ENCODE measurements at regions not wholly inside any gene's neighbourhood (a gene's known extent, or its start where the extent isn't known, plus 50 kb on each side); places are given as distances from the start of the nearest gene placed in this dataset.

GRCh38 chr2:129727286-129727685 lies 252.2 kb upstream of the RAB6C start:
- WGBS, 2 experiments (ENCODE audit: insufficient coverage in 2 of 2): 96 to 100% methylated on average over 2 to 4 of the region's 4 CpGs
- Histone ChIP-seq H3K9me3 (ENCODE audit: control insufficient read depth, low read length) (no peaks in the 10 kb centered on the region), H3K36me3 (ENCODE audit: control insufficient read depth, insufficient read depth, low read length) (no peaks in the 10 kb centered on the region), H3K27ac (ENCODE audit: low read depth, low read length, severe bottlenecking) (no peak overlapping the region), H3K4me3 (ENCODE audit: extremely low read depth, insufficient read depth, low read length, poor library complexity, severe bottlenecking) (no peak overlapping the region), H3K4me1 (ENCODE audit: control insufficient read depth, insufficient read depth, low read length, poor library complexity, severe bottlenecking) (peaks cover 4% of the 10 kb centered on the region)

GRCh38 chr2:129728035-129728972 lies 251.2 kb upstream of the RAB6C start:
- 92 to 97% methylated on average over 9 to 10 of the region's 14 CpGs for WGBS, 2 experiments (ENCODE audit: insufficient coverage in 2 of 2)

GRCh38 chr2:129729011-129729410 lies 250.5 kb upstream of the RAB6C start:
- H3K9me3 ChIP-seq (ENCODE audit: control insufficient read depth, low read length): no peaks in the 10 kb centered on the region
- H3K27ac ChIP-seq (ENCODE audit: low read depth, low read length, severe bottlenecking): no peak overlapping the region
- no peaks in the 10 kb centered on the region for H3K4me1 ChIP-seq (ENCODE audit: control insufficient read depth, insufficient read depth, low read length, poor library complexity, severe bottlenecking)
- WGBS, 2 experiments (ENCODE audit: insufficient coverage in 2 of 2): 89 to 100% methylated on average over 2 to 3 of the region's 9 CpGs
- H3K4me3 ChIP-seq (ENCODE audit: extremely low read depth, insufficient read depth, low read length, poor library complexity, severe bottlenecking): no peak overlapping the region
- H3K36me3 ChIP-seq (ENCODE audit: control insufficient read depth, insufficient read depth, low read length): no peaks in the 10 kb centered on the region

More at GRCh38 chr2:129728035-129728972, 251.2 kb upstream of the RAB6C start:
- Histone ChIP-seq H3K4me3 (ENCODE audit: extremely low read depth, insufficient read depth, low read length, poor library complexity, severe bottlenecking) (no peak overlapping the region), H3K9me3 (ENCODE audit: control insufficient read depth, low read length) (no peaks in the 10 kb centered on the region), H3K27ac (ENCODE audit: low read depth, low read length, severe bottlenecking) (no peak overlapping the region), H3K4me1 (ENCODE audit: control insufficient read depth, insufficient read depth, low read length, poor library complexity, severe bottlenecking) (no peaks in the 10 kb centered on the region), H3K36me3 (ENCODE audit: control insufficient read depth, insufficient read depth, low read length) (no peaks in the 10 kb centered on the region)

- Histone ChIP-seq H3K27ac (ENCODE audit: low read depth, low read length, severe bottlenecking) (no peak overlapping the region), H3K4me1 (ENCODE audit: control insufficient read depth, insufficient read depth, low read length, poor library complexity, severe bottlenecking) (no peaks in the 10 kb centered on the region)
- WGBS, 2 experiments (ENCODE audit: insufficient coverage in 2 of 2): 79 to 95% methylated on average over 2 of the region's 4 CpGs
Measured at GRCh38 chr2:129729646-129730045, 249.8 kb upstream of the RAB6C start.

GRCh38 chr2:129730979-129731378 lies 248.5 kb upstream of the RAB6C start:
- Histone ChIP-seq H3K36me3 (ENCODE audit: control insufficient read depth, insufficient read depth, low read length) (no peaks in the 10 kb centered on the region), H3K9me3 (ENCODE audit: control insufficient read depth, low read length) (no peaks in the 10 kb centered on the region), H3K4me1 (ENCODE audit: control insufficient read depth, insufficient read depth, low read length, poor library complexity, severe bottlenecking) (no peaks in the 10 kb centered on the region), H3K27ac (ENCODE audit: low read depth, low read length, severe bottlenecking) (no peak overlapping the region), H3K4me3 (ENCODE audit: extremely low read depth, insufficient read depth, low read length, poor library complexity, severe bottlenecking) (no peak overlapping the region)
- 90% methylated on average over 4 of the region's 4 CpGs; no CpG with 5 or more reads in 1 of the 2 experiments for WGBS, 2 experiments (ENCODE audit: insufficient coverage in 2 of 2)

More at GRCh38 chr2:129729646-129730045, 249.8 kb upstream of the RAB6C start:
- no peaks in the 10 kb centered on the region for H3K36me3 ChIP-seq (ENCODE audit: control insufficient read depth, insufficient read depth, low read length)
- H3K9me3 ChIP-seq (ENCODE audit: control insufficient read depth, low read length): no peaks in the 10 kb centered on the region
- no peak overlapping the region for H3K4me3 ChIP-seq (ENCODE audit: extremely low read depth, insufficient read depth, low read length, poor library complexity, severe bottlenecking)

- Histone ChIP-seq H3K4me1 (ENCODE audit: control insufficient read depth, insufficient read depth, low read length, poor library complexity, severe bottlenecking) (no peaks in the 10 kb centered on the region), H3K4me3 (ENCODE audit: extremely low read depth, insufficient read depth, low read length, poor library complexity, severe bottlenecking) (no peak overlapping the region), H3K27ac (ENCODE audit: low read depth, low read length, severe bottlenecking) (no peak overlapping the region), H3K9me3 (ENCODE audit: control insufficient read depth, low read length) (no peaks in the 10 kb centered on the region), H3K36me3 (ENCODE audit: control insufficient read depth, insufficient read depth, low read length) (no peaks in the 10 kb centered on the region)
- 78 to 79% methylated on average over 3 to 4 of the region's 6 CpGs for WGBS, 2 experiments (ENCODE audit: insufficient coverage in 2 of 2)
Measured at GRCh38 chr2:129731907-129732629, 247.4 kb upstream of the RAB6C start.

GRCh38 chr2:129732630-129733026 lies 246.8 kb upstream of the RAB6C start:
- no peaks in the 10 kb centered on the region for H3K9me3 ChIP-seq (ENCODE audit: control insufficient read depth, low read length)
- WGBS, 2 experiments (ENCODE audit: insufficient coverage in 2 of 2): 88 to 92% methylated on average over 6 to 7 of the region's 7 CpGs
- no peaks in the 10 kb centered on the region for H3K36me3 ChIP-seq (ENCODE audit: control insufficient read depth, insufficient read depth, low read length)
- no peak overlapping the region for H3K4me3 ChIP-seq (ENCODE audit: extremely low read depth, insufficient read depth, low read length, poor library complexity, severe bottlenecking)
- H3K27ac ChIP-seq (ENCODE audit: low read depth, low read length, severe bottlenecking): no peak overlapping the region
- H3K4me1 ChIP-seq (ENCODE audit: control insufficient read depth, insufficient read depth, low read length, poor library complexity, severe bottlenecking): no peaks in the 10 kb centered on the region

- H3K9me3 ChIP-seq (ENCODE audit: control insufficient read depth, low read length): no peaks in the 10 kb centered on the region
- H3K4me3 ChIP-seq (ENCODE audit: extremely low read depth, insufficient read depth, low read length, poor library complexity, severe bottlenecking): no peak overlapping the region
- 86 to 89% methylated on average over 2 to 3 of the region's 3 CpGs for WGBS, 2 experiments (ENCODE audit: insufficient coverage in 2 of 2)
- no peaks in the 10 kb centered on the region for H3K36me3 ChIP-seq (ENCODE audit: control insufficient read depth, insufficient read depth, low read length)
- no peaks in the 10 kb centered on the region for H3K4me1 ChIP-seq (ENCODE audit: control insufficient read depth, insufficient read depth, low read length, poor library complexity, severe bottlenecking)
- H3K27ac ChIP-seq (ENCODE audit: low read depth, low read length, severe bottlenecking): no peak overlapping the region
Measured at GRCh38 chr2:129733041-129733440, 246.4 kb upstream of the RAB6C start.

- 83% methylated on average over 2 of the region's 2 CpGs; no CpG with 5 or more reads in 1 of the 2 experiments for WGBS, 2 experiments (ENCODE audit: insufficient coverage in 2 of 2)
- Histone ChIP-seq H3K27ac (ENCODE audit: low read depth, low read length, severe bottlenecking) (no peak overlapping the region), H3K4me1 (ENCODE audit: control insufficient read depth, insufficient read depth, low read length, poor library complexity, severe bottlenecking) (no peaks in the 10 kb centered on the region), H3K4me3 (ENCODE audit: extremely low read depth, insufficient read depth, low read length, poor library complexity, severe bottlenecking) (no peak overlapping the region), H3K36me3 (ENCODE audit: control insufficient read depth, insufficient read depth, low read length) (no peaks in the 10 kb centered on the region), H3K9me3 (ENCODE audit: control insufficient read depth, low read length) (no peaks in the 10 kb centered on the region)
Measured at GRCh38 chr2:129733579-129733978, 245.9 kb upstream of the RAB6C start.

- Histone ChIP-seq H3K27ac (ENCODE audit: low read depth, low read length, severe bottlenecking) (no peak overlapping the region), H3K4me3 (ENCODE audit: extremely low read depth, insufficient read depth, low read length, poor library complexity, severe bottlenecking) (no peak overlapping the region), H3K4me1 (ENCODE audit: control insufficient read depth, insufficient read depth, low read length, poor library complexity, severe bottlenecking) (no peaks in the 10 kb centered on the region), H3K36me3 (ENCODE audit: control insufficient read depth, insufficient read depth, low read length) (no peaks in the 10 kb centered on the region), H3K9me3 (ENCODE audit: control insufficient read depth, low read length) (no peaks in the 10 kb centered on the region)
- WGBS, 2 experiments (ENCODE audit: insufficient coverage in 2 of 2): 89 to 92% methylated on average over 2 to 5 of the region's 10 CpGs
Measured at GRCh38 chr2:129734343-129735034, 245.0 kb upstream of the RAB6C start.
